SK-N-SH (cell line): ENCODE measurements at regions not wholly inside any gene's neighbourhood (a gene's known extent, or its start where the extent isn't known, plus 50 kb on each side); places are given as distances from the start of the nearest gene placed in this dataset.

Experiments
- CTCF ChIA-PET: fragments of 300-600, 350-600 bp; formaldehyde crosslinking; extraction: SDS; loops from one replicate; lab custom pipeline; 2021; lab: Yijun Ruan, JAX
- POLR2A ChIA-PET: fragments of 350-600 bp; sonication (Branson Sonifier 250); formaldehyde crosslinking; extraction: SDS; loops from one replicate; lab custom pipeline; 2020; ENCODE audit warnings: antibody characterized with exemption, inconsistent platforms; lab: Yijun Ruan, JAX
- DNase-seq: peaks from one replicate; pipeline ENCODE4 v3.0.0; 2012
- H2AFZ ChIP-seq: fragments of 200-600 bp; sonication (generic); 2 replicates; pipeline ENCODE4 v1.8.1; 2016; ENCODE audit warnings: antibody characterized with exemption, mild to moderate bottlenecking, low read depth
- H3F3A ChIP-seq: fragments of 200-600 bp; sonication (generic); replicated peaks from 2 replicates; pipeline ENCODE3; 2016; ENCODE audit warnings: antibody characterized with exemption, mild to moderate bottlenecking; ENCODE audit not compliant: insufficient read depth
- H3K27ac ChIP-seq, 2 experiments: fragments of 200-500 bp in 1 of 2; fragments of 200-600 bp in 1 of 2; sonication (Bioruptor generic) in 1 of 2; sonication (generic), shearing (Covaris generic) in 1 of 2; 2 replicates each; pipeline versions ENCODE4 v1.5.1 to v1.6.1; 2014 to 2016; ENCODE audit warnings: low read depth in 2 of 2, inconsistent platforms in 1 of 2, low read length in 1 of 2, mild to moderate bottlenecking in 1 of 2, mixed read lengths in 1 of 2
- H3K27me3 ChIP-seq: fragments of 200-600 bp; sonication (generic), shearing (Covaris generic); 2 replicates; pipeline ENCODE4 v1.6.1; 2016; ENCODE audit warnings: mixed run types; ENCODE audit not compliant: insufficient read depth
- H3K36me3 ChIP-seq, 2 experiments: fragments of 200-500 bp in 1 of 2; fragments of 200-600 bp in 1 of 2; sonication (Bioruptor generic) in 1 of 2; sonication (generic) in 1 of 2; replicated peaks in 1 of 2; 2 replicates each; pipeline versions ENCODE3 to v1.5.1; 2014 to 2016; ENCODE audit warnings: low read length in 1 of 2, mild to moderate bottlenecking in 1 of 2; ENCODE audit not compliant: insufficient read depth in 2 of 2, control insufficient read depth in 1 of 2
- H3K4me1 ChIP-seq, 2 experiments: fragments of 200-500 bp in 1 of 2; fragments of 200-600 bp in 1 of 2; sonication (Bioruptor generic) in 1 of 2; sonication (generic), shearing (Covaris generic) in 1 of 2; 2 replicates each; pipeline versions ENCODE4 v1.5.1 to v1.6.1; 2014 to 2016; ENCODE audit warnings: low read depth in 1 of 2, low read length in 1 of 2, mixed run types in 1 of 2; ENCODE audit not compliant: insufficient read depth in 2 of 2, control insufficient read depth in 1 of 2
- H3K4me2 ChIP-seq: fragments of 200-600 bp; sonication (generic), shearing (Covaris generic); 2 replicates; pipeline ENCODE4 v1.6.1; 2017; ENCODE audit warnings: mixed run types
- H3K4me3 ChIP-seq, 2 experiments: fragments of 200-500 bp in 1 of 2; fragments of 200-600 bp in 1 of 2; sonication (Bioruptor generic) in 1 of 2; sonication (generic), shearing (Covaris generic) in 1 of 2; 2 replicates each; pipeline versions ENCODE4 v1.5.1 to v1.8.1; 2014 to 2016; ENCODE audit warnings: low read depth in 2 of 2, inconsistent platforms in 1 of 2, low read length in 1 of 2, mild to moderate bottlenecking in 1 of 2, mixed read lengths in 1 of 2, moderate library complexity in 1 of 2
- H3K79me2 ChIP-seq: fragments of 200-600 bp; sonication (generic); 2 replicates; pipeline ENCODE4 v1.8.1; 2017; ENCODE audit warnings: mild to moderate bottlenecking; ENCODE audit not compliant: insufficient read depth
- H3K9ac ChIP-seq: fragments of 200-600 bp; sonication (generic); 2 replicates; pipeline ENCODE4 v1.6.1; 2017; ENCODE audit warnings: mixed run types
- H3K9me2 ChIP-seq: fragments of 200-600 bp; sonication (generic); 2 replicates; pipeline ENCODE4 v1.6.1; 2017; ENCODE audit warnings: mixed run types
- H3K9me3 ChIP-seq: fragments of 200-600 bp; sonication (generic); 2 replicates; pipeline ENCODE4 v1.6.1; 2017; ENCODE audit warnings: mixed run types, mild to moderate bottlenecking, moderate library complexity
- H4K20me1 ChIP-seq: fragments of 200-600 bp; sonication (generic); 2 replicates; pipeline ENCODE4 v1.6.1; 2017; ENCODE audit warnings: mild to moderate bottlenecking, mixed run types; ENCODE audit not compliant: insufficient read depth
- EP300 ChIP-seq, 2 experiments: IDR thresholded peaks; 2 replicates each; pipeline versions ENCODE4 v1.4.0 to v1.6.1; 2012; ENCODE audit warnings: borderline replicate concordance in 1 of 2, low read depth in 1 of 2, low read length in 1 of 2
- FOSL2 ChIP-seq: IDR thresholded peaks from 2 replicates; pipeline ENCODE4 v1.4.0; 2012; ENCODE audit warnings: low read depth, mild to moderate bottlenecking, moderate library complexity, borderline replicate concordance
- JUND ChIP-seq: IDR thresholded peaks from 2 replicates; pipeline ENCODE4 v1.4.0; 2012
- NFIC ChIP-seq: IDR thresholded peaks from 2 replicates; pipeline ENCODE4 v1.4.0; 2012; ENCODE audit warnings: borderline replicate concordance
- PBX3 ChIP-seq: IDR thresholded peaks from 2 replicates; pipeline ENCODE4; 2012
- POLR2AphosphoS5 ChIP-seq: IDR thresholded peaks from 2 replicates; pipeline ENCODE4 v1.6.1; 2012; ENCODE audit warnings: low read depth, low read length
- RAD21 ChIP-seq: IDR thresholded peaks from 2 replicates; pipeline ENCODE4 v1.6.1; 2012; ENCODE audit warnings: mild to moderate bottlenecking, low read length
- RCOR1 ChIP-seq: fragments of 150-350 bp; IDR thresholded peaks from 2 replicates; pipeline ENCODE4 v1.6.1; 2017; ENCODE audit warnings: antibody characterized with exemption, low read length
- REST ChIP-seq: IDR thresholded peaks from 2 replicates; pipeline ENCODE4 v1.6.1; 2012; ENCODE audit warnings: mild to moderate bottlenecking, low read depth, low read length, moderate library complexity
- SIN3A ChIP-seq: IDR thresholded peaks from 2 replicates; pipeline ENCODE4 v1.6.1; 2012; ENCODE audit warnings: low read depth, mild to moderate bottlenecking, low read length, moderate library complexity, borderline replicate concordance
- TCF12 ChIP-seq: IDR thresholded peaks from 2 replicates; pipeline ENCODE4 v1.4.0; 2012
- ZBTB33 ChIP-seq: IDR thresholded peaks from 2 replicates; pipeline ENCODE4 v1.4.0; 2012; ENCODE audit warnings: low read depth, borderline replicate concordance
- WGBS: methylation state at CpG from one replicate; pipeline ENCODE4 v1.1.6; 2017; ENCODE audit warnings: low lambda C conversion rate; 5-methylcytosine and 5-hydroxymethylcytosine counted together

GRCh38 chr18:43777636-43778304 is 500.5 kb upstream of the SYT4 start:
- no peak overlapping the region for H3K4me2 ChIP-seq
- H3K27ac ChIP-seq: no peak overlapping the region
- no peaks in the 10 kb centered on the region for H3K27me3 ChIP-seq
- no peaks in the 10 kb centered on the region for H4K20me1 ChIP-seq
- H3K9me2 ChIP-seq: no peaks in the 10 kb centered on the region
- no peak overlapping the region for H3K9ac ChIP-seq
- 80% methylated on average over 2 of the region's 2 CpGs for WGBS
- H2AFZ ChIP-seq: no peak overlapping the region
- POLR2A ChIA-PET: no interaction called here
- no peaks in the 10 kb centered on the region for H3K4me1 ChIP-seq
- H3K4me3 ChIP-seq: no peak overlapping the region
- H3K79me2 ChIP-seq: no peaks in the 10 kb centered on the region
- CTCF ChIA-PET: no interaction called here
- no peaks in the 10 kb centered on the region for H3K36me3 ChIP-seq
- no peaks in the 10 kb centered on the region for H3F3A ChIP-seq
- no peaks in the 10 kb centered on the region for H3K9me3 ChIP-seq
- TF ChIP-seq ZBTB33 (no peak), FOSL2 (no peak), SIN3A (no peak), NFIC (no peak), JUND (no peak), RAD21 (no peak), REST (no peak), POLR2AphosphoS5 (no peak), PBX3 (no peak), RCOR1 (no peak), EP300 (IDR thresholded peaks at IDR 0.05; ENCODE audit: borderline replicate concordance in 1 of 2, low read depth in 1 of 2, low read length in 1 of 2) (no peak), TCF12 (no peak)
- DNase-seq: no peak
